ENCODE measurements at regions not wholly inside any gene's neighbourhood (a gene's known extent, or its start where the extent isn't known, plus 50 kb on each side); places are given as distances from the start of the nearest gene placed in this dataset.

DNA sequence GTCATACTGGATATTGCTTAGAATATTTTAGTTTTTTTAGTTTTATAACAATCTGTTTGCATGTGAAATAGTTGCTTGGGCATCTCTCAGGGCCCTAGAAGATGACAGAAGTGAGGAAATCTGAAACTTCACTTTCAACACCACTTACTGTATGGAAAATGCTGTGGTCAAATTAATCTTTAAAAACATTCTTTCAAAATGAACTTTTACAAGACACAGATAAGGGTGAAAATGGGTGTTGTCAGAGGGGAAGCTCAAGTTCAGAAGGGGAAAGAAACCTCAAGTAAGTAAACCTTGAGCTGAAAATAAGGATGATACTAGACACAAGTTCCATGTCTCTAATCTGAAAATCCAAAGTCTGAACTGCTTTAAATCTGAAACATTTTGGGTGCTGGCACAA, 1840.1 kb upstream of the RAG2 start:
- Mint-ChIP-seq H3K36me3 (ENCODE audit: low read depth, unreplicated experiment) (no peaks in the 10 kb centered on the region), H3K27me3 (ENCODE audit: low read depth, unreplicated experiment) (no peaks in the 10 kb centered on the region)

GRCh38 chr11:38425578-38425977, 1827.5 kb upstream of the RAG2 start:
- no peaks in the 10 kb centered on the region for H3K36me3 Mint-ChIP-seq (ENCODE audit: low read depth, unreplicated experiment)
- no peaks in the 10 kb centered on the region for H3K4me1 Mint-ChIP-seq (ENCODE audit: low read depth, unreplicated experiment)
- no peak overlapping the region for H3K9ac ChIP-seq (ENCODE audit: low read length)
- H3K9me3 Mint-ChIP-seq (ENCODE audit: unreplicated experiment) = peaks cover 2% of the 10 kb centered on the region
- no peaks in the 10 kb centered on the region for H3K27me3 Mint-ChIP-seq (ENCODE audit: low read depth, unreplicated experiment)
- H3K9me3 ChIP-seq (ENCODE audit: insufficient read depth, low read depth, low read length) = no peaks in the 10 kb centered on the region
- H3K36me3 ChIP-seq (ENCODE audit: insufficient read depth, low read length) = no peaks in the 10 kb centered on the region
- FAIRE-seq (no peak), DNase-seq (ENCODE audit: low read depth) (no peak)
- TF ChIP-seq EZH2 (IDR thresholded peaks at IDR 0.05; ENCODE audit: insufficient read depth, low read length) = no peak
- TF ChIP-seq, protein P1, sequence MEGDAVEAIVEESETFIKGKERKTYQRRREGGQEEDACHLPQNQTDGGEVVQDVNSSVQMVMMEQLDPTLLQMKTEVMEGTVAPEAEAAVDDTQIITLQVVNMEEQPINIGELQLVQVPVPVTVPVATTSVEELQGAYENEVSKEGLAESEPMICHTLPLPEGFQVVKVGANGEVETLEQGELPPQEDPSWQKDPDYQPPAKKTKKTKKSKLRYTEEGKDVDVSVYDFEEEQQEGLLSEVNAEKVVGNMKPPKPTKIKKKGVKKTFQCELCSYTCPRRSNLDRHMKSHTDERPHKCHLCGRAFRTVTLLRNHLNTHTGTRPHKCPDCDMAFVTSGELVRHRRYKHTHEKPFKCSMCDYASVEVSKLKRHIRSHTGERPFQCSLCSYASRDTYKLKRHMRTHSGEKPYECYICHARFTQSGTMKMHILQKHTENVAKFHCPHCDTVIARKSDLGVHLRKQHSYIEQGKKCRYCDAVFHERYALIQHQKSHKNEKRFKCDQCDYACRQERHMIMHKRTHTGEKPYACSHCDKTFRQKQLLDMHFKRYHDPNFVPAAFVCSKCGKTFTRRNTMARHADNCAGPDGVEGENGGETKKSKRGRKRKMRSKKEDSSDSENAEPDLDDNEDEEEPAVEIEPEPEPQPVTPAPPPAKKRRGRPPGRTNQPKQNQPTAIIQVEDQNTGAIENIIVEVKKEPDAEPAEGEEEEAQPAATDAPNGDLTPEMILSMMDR (IDR thresholded peaks at IDR 0.05; ENCODE audit: insufficient read depth, low read depth, low read length) = no peak
- H4K20me1 ChIP-seq (ENCODE audit: insufficient read depth, low read length) = no peaks in the 10 kb centered on the region
- no peak overlapping the region for H3K4me3 ChIP-seq (ENCODE audit: insufficient read depth, low read depth, low read length)
- H3K4me1 ChIP-seq (ENCODE audit: insufficient read depth, low read length) = no peaks in the 10 kb centered on the region
- no peaks in the 10 kb centered on the region for H3K27me3 ChIP-seq (ENCODE audit: insufficient read depth, low read length)
- no peak overlapping the region for H3K4me3 Mint-ChIP-seq (ENCODE audit: unreplicated experiment)
- H3K27ac Mint-ChIP-seq (ENCODE audit: unreplicated experiment) = no peak overlapping the region
- H3K79me2 ChIP-seq (ENCODE audit: insufficient read depth, low read length) = no peaks in the 10 kb centered on the region
- no peak overlapping the region for H3K27ac ChIP-seq (ENCODE audit: low read depth, low read length)
- no peak overlapping the region for H2AFZ ChIP-seq (ENCODE audit: low read depth, low read length)
- no peak overlapping the region for H3K4me2 ChIP-seq (ENCODE audit: low read length)

More for the DNA sequence above, 1840.1 kb upstream of the RAG2 start:
- H3K4me2 ChIP-seq (ENCODE audit: low read length) = no peak overlapping the region
- no peaks in the 10 kb centered on the region for H3K36me3 ChIP-seq (ENCODE audit: insufficient read depth, low read length)
- H3K79me2 ChIP-seq (ENCODE audit: insufficient read depth, low read length) = no peaks in the 10 kb centered on the region
- Mint-ChIP-seq H3K9me3 (ENCODE audit: unreplicated experiment) (no peaks in the 10 kb centered on the region), H3K4me1 (ENCODE audit: low read depth, unreplicated experiment) (no peaks in the 10 kb centered on the region), H3K27ac (ENCODE audit: unreplicated experiment) (no peak overlapping the region), H3K4me3 (ENCODE audit: unreplicated experiment) (no peak overlapping the region)
- FAIRE-seq = no peak
- no peaks in the 10 kb centered on the region for H4K20me1 ChIP-seq (ENCODE audit: insufficient read depth, low read length)
- H3K27ac ChIP-seq (ENCODE audit: low read depth, low read length) = no peak overlapping the region
- H3K9ac ChIP-seq (ENCODE audit: low read length) = no peak overlapping the region
- H3K4me1 ChIP-seq (ENCODE audit: insufficient read depth, low read length) = no peaks in the 10 kb centered on the region
- no peak overlapping the region for H2AFZ ChIP-seq (ENCODE audit: low read depth, low read length)
- DNase-seq (ENCODE audit: low read depth) = peak; percentile 31
- no peaks in the 10 kb centered on the region for H3K9me3 ChIP-seq (ENCODE audit: insufficient read depth, low read depth, low read length)
- no peak overlapping the region for H3K4me3 ChIP-seq (ENCODE audit: insufficient read depth, low read depth, low read length)
- H3K27me3 ChIP-seq (ENCODE audit: insufficient read depth, low read length) = no peaks in the 10 kb centered on the region
- TF ChIP-seq, protein P1 (IDR thresholded peaks at IDR 0.05; ENCODE audit: insufficient read depth, low read depth, low read length) = no peak
- TF ChIP-seq EZH2 (IDR thresholded peaks at IDR 0.05; ENCODE audit: insufficient read depth, low read length) = no peak

- Mint-ChIP-seq H3K9me3 (ENCODE audit: unreplicated experiment) (peaks cover 2% of the 10 kb centered on the region), H3K36me3 (ENCODE audit: low read depth, unreplicated experiment) (no peaks in the 10 kb centered on the region), H3K4me1 (ENCODE audit: low read depth, unreplicated experiment) (no peaks in the 10 kb centered on the region), H3K4me3 (ENCODE audit: unreplicated experiment) (no peak overlapping the region), H3K27me3 (ENCODE audit: low read depth, unreplicated experiment) (no peaks in the 10 kb centered on the region), H3K27ac (ENCODE audit: unreplicated experiment) (no peak overlapping the region)
- H4K20me1 ChIP-seq (ENCODE audit: insufficient read depth, low read length) = no peaks in the 10 kb centered on the region
- H3K27ac ChIP-seq (ENCODE audit: low read depth, low read length) = no peak overlapping the region
- no peak overlapping the region for H3K4me3 ChIP-seq (ENCODE audit: insufficient read depth, low read depth, low read length)
- H3K4me1 ChIP-seq (ENCODE audit: insufficient read depth, low read length) = no peaks in the 10 kb centered on the region
- no peaks in the 10 kb centered on the region for H3K27me3 ChIP-seq (ENCODE audit: insufficient read depth, low read length)
- H3K36me3 ChIP-seq (ENCODE audit: insufficient read depth, low read length) = no peaks in the 10 kb centered on the region
- no peak for TF ChIP-seq EZH2 (IDR thresholded peaks at IDR 0.05; ENCODE audit: insufficient read depth, low read length)
- TF ChIP-seq, protein P1 (IDR thresholded peaks at IDR 0.05; ENCODE audit: insufficient read depth, low read depth, low read length) = no peak
- DNase-seq (ENCODE audit: low read depth) = no peak
- no peaks in the 10 kb centered on the region for H3K9me3 ChIP-seq (ENCODE audit: insufficient read depth, low read depth, low read length)
- no peaks in the 10 kb centered on the region for H3K79me2 ChIP-seq (ENCODE audit: insufficient read depth, low read length)
- H3K9ac ChIP-seq (ENCODE audit: low read length) = no peak overlapping the region
- no peak for FAIRE-seq
- H3K4me2 ChIP-seq (ENCODE audit: low read length) = no peak overlapping the region
- no peak overlapping the region for H2AFZ ChIP-seq (ENCODE audit: low read depth, low read length)
Observed at GRCh38 chr11:38423042-38423441, 1825.0 kb upstream of the RAG2 start.
